BJ (cell line): ENCODE measurements at regions not wholly inside any gene's neighbourhood (a gene's known extent, or its start where the extent isn't known, plus 50 kb on each side); places are given as distances from the start of the nearest gene placed in this dataset.

Source experiments
- CTCF ChIA-PET: fragments of 350-600 bp; formaldehyde crosslinking; extraction: SDS; loops from one replicate; lab custom pipeline; 2021; ENCODE audit warnings: antibody characterized with exemption, inconsistent platforms; lab: Yijun Ruan, JAX
- POLR2A ChIA-PET: fragments of 300-600 bp; sonication (Branson Sonifier 250); formaldehyde crosslinking; extraction: SDS; loops from one replicate; lab custom pipeline; 2021; ENCODE audit warnings: antibody characterized with exemption; lab: Charles Lee
- DNase-seq: peaks from one replicate; pipeline ENCODE4 v3.0.0-alpha.2; 2011; ENCODE audit warnings: low read depth
- H3K27me3 ChIP-seq: 2 replicates; pipeline ENCODE4 v1.6.0; 2011; ENCODE audit warnings: low read length; ENCODE audit not compliant: control insufficient read depth, insufficient read depth
- H3K36me3 ChIP-seq: 2 replicates; pipeline ENCODE4 v1.5.1; 2011; ENCODE audit warnings: low read length; ENCODE audit not compliant: control insufficient read depth, insufficient read depth
- H3K4me3 ChIP-seq: 2 replicates; pipeline ENCODE4 v1.5.1; 2011; ENCODE audit warnings: low read depth, mild to moderate bottlenecking, control low read depth, low read length
- TF ChIP-seq, protein P1 (sequence below): IDR thresholded peaks from 2 replicates; pipeline ENCODE4 v1.5.1; 2011; ENCODE audit warnings: low read depth, mild to moderate bottlenecking, control low read depth, inconsistent platforms, low read length, moderate library complexity; ENCODE audit not compliant: insufficient read depth

DNA sequence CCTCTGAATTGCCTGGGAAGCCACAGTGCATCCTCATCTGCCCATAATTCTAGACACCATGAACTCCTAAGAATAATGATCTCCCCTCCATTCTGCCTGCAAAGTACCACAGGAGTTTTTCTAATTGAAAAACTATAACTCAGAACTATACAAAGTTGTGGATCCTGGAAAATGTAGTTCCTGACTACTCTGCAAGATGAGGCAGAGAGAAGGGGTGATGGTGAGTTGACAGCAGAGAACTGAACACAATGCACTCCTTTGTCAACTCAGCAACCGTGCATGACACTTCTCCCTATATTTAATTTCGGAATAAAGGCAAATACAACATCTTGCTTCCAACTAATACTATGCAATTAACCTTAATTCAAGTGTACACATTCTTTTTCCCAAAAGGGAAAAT, 471.1 kb upstream of the FAM98A start:
- ChIA-PET POLR2A (no interaction called here), CTCF (no interaction called here)
- Histone ChIP-seq H3K36me3 (no peaks in the 10 kb centered on the region), H3K27me3 (no peaks in the 10 kb centered on the region), H3K4me3 (no peak overlapping the region)
- TF ChIP-seq, protein P1, sequence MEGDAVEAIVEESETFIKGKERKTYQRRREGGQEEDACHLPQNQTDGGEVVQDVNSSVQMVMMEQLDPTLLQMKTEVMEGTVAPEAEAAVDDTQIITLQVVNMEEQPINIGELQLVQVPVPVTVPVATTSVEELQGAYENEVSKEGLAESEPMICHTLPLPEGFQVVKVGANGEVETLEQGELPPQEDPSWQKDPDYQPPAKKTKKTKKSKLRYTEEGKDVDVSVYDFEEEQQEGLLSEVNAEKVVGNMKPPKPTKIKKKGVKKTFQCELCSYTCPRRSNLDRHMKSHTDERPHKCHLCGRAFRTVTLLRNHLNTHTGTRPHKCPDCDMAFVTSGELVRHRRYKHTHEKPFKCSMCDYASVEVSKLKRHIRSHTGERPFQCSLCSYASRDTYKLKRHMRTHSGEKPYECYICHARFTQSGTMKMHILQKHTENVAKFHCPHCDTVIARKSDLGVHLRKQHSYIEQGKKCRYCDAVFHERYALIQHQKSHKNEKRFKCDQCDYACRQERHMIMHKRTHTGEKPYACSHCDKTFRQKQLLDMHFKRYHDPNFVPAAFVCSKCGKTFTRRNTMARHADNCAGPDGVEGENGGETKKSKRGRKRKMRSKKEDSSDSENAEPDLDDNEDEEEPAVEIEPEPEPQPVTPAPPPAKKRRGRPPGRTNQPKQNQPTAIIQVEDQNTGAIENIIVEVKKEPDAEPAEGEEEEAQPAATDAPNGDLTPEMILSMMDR = no peak
- no peak for DNase-seq

GRCh38 chr2:34069604-34070003, 470.5 kb upstream of the FAM98A start:
- POLR2A ChIA-PET = no interaction called here
- H3K4me3 ChIP-seq = no peak overlapping the region
- no peaks in the 10 kb centered on the region for H3K36me3 ChIP-seq
- CTCF ChIA-PET = no interaction called here
- DNase-seq = no peak
- TF ChIP-seq, protein P1 = no peak
- H3K27me3 ChIP-seq = no peaks in the 10 kb centered on the region

- H3K36me3 ChIP-seq = no peaks in the 10 kb centered on the region
- TF ChIP-seq, protein P1 = no peak
- CTCF ChIA-PET = no interaction called here
- POLR2A ChIA-PET = no interaction called here
- H3K27me3 ChIP-seq = no peaks in the 10 kb centered on the region
- no peak overlapping the region for H3K4me3 ChIP-seq
- no peak for DNase-seq
These were observed 451.3 kb upstream of the FAM98A start for GRCh38 chr2:34050413-34050812.

GRCh38 chr2:34045101-34045655, 446.1 kb upstream of the FAM98A start:
- H3K4me3 ChIP-seq = no peak overlapping the region
- POLR2A ChIA-PET = no interaction called here
- no peaks in the 10 kb centered on the region for H3K36me3 ChIP-seq
- TF ChIP-seq, protein P1 = no peak
- no peaks in the 10 kb centered on the region for H3K27me3 ChIP-seq
- CTCF ChIA-PET = no interaction called here
- DNase-seq = no peak

DNA sequence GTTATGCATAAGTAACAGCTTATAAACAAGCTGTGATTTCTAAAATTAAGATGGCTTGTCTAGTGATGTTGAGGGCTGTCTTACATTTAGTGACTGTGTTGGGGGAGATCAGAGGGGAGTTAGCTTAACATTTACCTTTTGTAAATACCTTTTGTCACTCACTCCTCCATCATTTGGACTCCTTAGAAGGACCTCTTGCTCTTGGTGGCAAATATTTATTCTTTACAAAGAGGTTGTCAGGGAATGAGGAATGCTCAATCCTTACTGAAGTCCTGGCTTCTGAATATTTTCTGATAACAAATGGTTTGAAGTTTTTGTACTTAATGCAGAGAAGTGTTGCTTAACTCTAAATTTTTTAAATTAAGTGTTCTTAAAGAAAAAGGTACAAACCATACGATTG, 438.8 kb upstream of the FAM98A start:
- TF ChIP-seq, protein P1 = no peak
- CTCF ChIA-PET = interaction anchor here (0.6 kb wide), 1 partner anchor 437 kb away, joined by 4 read pairs; no protein-coding TSS in a partner anchor
- no peak for DNase-seq
- Histone ChIP-seq H3K4me3 (no peak overlapping the region), H3K36me3 (no peaks in the 10 kb centered on the region), H3K27me3 (no peaks in the 10 kb centered on the region)
- POLR2A ChIA-PET = no interaction called here
